Testis (tissue), 2 donors: ENCODE measurements at regions not wholly inside any gene's neighbourhood (a gene's known extent, or its start where the extent isn't known, plus 50 kb on each side); places are given as distances from the start of the nearest gene placed in this dataset.

Experiments used
- CTCF ChIP-seq, 3 experiments: fragments of 450-650 bp in 2 of 3; fragments of 200-600 bp in 1 of 3; sonication (generic) in 1 of 3; IDR thresholded peaks; one replicate each; pipeline ENCODE4 v1.5.1; 2016 to 2019; ENCODE audit warnings: antibody characterized with exemption in 3 of 3, mild to moderate bottlenecking in 2 of 3, moderate library complexity in 1 of 3
- POLR2A ChIP-seq: fragments of 450-650 bp; IDR thresholded peaks from one replicate; pipeline ENCODE4 v1.6.1; 2017; ENCODE audit warnings: antibody characterized with exemption, mild to moderate bottlenecking, moderate library complexity

- TF ChIP-seq CTCF (IDR thresholded peaks at IDR 0.05) (no peak), POLR2A (no peak)
Measured at GRCh38 chr17:70865993-70866804, 696.9 kb downstream of the KCNJ2 start.
